HUES48 (cell line): ENCODE measurements at regions not wholly inside any gene's neighbourhood (a gene's known extent, or its start where the extent isn't known, plus 50 kb on each side); places are given as distances from the start of the nearest gene placed in this dataset.

Experiments
- H3K27ac ChIP-seq: one replicate; pipeline ENCODE4 v1.7.0; 2013; ENCODE audit warnings: low read depth, low read length, inconsistent platforms
- H3K27me3 ChIP-seq: 2 replicates; pipeline ENCODE4 v1.6.1; 2013; ENCODE audit warnings: mild to moderate bottlenecking, low read length; ENCODE audit not compliant: control insufficient read depth, insufficient read depth
- H3K36me3 ChIP-seq: 2 replicates; pipeline ENCODE4 v1.6.1; 2013; ENCODE audit warnings: low read length; ENCODE audit not compliant: control insufficient read depth, insufficient read depth
- H3K4me1 ChIP-seq: 2 replicates; pipeline ENCODE4 v1.6.1; 2013; ENCODE audit warnings: mild to moderate bottlenecking, low read length; ENCODE audit not compliant: control insufficient read depth, insufficient read depth
- H3K4me3 ChIP-seq: 2 replicates; pipeline ENCODE4 v1.5.1; 2013; ENCODE audit warnings: mild to moderate bottlenecking, low read depth, low read length
- H3K9ac ChIP-seq: 2 replicates; pipeline ENCODE4 v1.6.1; 2013; ENCODE audit warnings: mild to moderate bottlenecking, low read depth, low read length, moderate library complexity
- H3K9me3 ChIP-seq: 2 replicates; pipeline ENCODE4 v1.6.1; 2013; ENCODE audit warnings: low read length; ENCODE audit not compliant: control insufficient read depth, insufficient read depth

- Histone ChIP-seq H3K4me3 (no peak overlapping the region), H3K27me3 (no peaks in the 10 kb centered on the region), H3K4me1 (peaks cover 29% of the 10 kb centered on the region), H3K36me3 (no peaks in the 10 kb centered on the region), H3K27ac (no peak overlapping the region), H3K9me3 (no peaks in the 10 kb centered on the region), H3K9ac (no peak overlapping the region)
These were observed 407.1 kb upstream of the TRPC7 start for GRCh38 chr5:136772491-136772890.

DNA sequence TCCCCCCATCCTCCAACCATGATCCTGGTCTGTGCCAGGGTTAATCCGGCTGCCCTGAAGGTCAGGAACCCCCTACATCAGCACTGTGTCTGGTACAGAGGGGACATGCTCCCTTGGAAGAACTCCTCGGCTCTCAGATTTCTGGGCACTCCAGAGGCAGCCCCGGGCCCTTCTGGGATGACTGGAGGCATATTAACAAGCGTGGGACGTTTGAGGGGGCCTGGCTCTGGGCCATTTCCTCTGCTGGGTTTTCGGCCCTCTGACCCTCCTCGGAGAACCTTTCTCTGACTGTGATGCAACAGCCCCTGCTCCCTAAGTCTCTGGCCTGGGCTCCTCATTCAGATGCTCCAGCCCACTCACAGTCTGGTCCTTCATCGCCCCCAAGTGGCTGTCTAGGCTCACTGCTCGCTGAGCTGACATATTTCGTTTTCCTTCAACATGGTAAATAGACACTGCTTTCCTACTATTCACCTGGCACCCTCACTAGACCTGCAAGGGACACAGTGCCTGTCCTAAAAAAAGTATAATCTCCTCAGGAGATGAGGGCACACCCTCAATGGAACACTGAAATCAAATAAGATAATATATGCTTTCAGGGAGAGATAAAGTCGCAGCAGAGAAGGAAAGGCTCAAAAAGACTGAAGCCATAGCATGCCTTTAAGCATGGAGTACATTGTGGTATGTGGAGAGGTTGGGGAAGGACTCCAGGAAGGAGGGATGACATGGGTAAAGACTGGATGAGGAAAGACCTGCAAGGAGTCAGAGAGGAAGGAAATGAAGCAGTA, 404.7 kb upstream of the TRPC7 start:
- Histone ChIP-seq H3K4me1 (peaks cover 16% of the 10 kb centered on the region), H3K9me3 (no peaks in the 10 kb centered on the region), H3K4me3 (no peak overlapping the region), H3K27ac (no peak overlapping the region), H3K9ac (no peak overlapping the region), H3K27me3 (no peaks in the 10 kb centered on the region), H3K36me3 (no peaks in the 10 kb centered on the region)

GRCh38 chr5:136769093-136769492, 403.7 kb upstream of the TRPC7 start:
- no peak overlapping the region for H3K4me3 ChIP-seq
- no peak overlapping the region for H3K27ac ChIP-seq
- H3K9me3 ChIP-seq, result no peaks in the 10 kb centered on the region
- no peak overlapping the region for H3K9ac ChIP-seq
- H3K27me3 ChIP-seq, result no peaks in the 10 kb centered on the region
- H3K36me3 ChIP-seq, result no peaks in the 10 kb centered on the region
- H3K4me1 ChIP-seq, result peaks cover 7% of the 10 kb centered on the region

DNA sequence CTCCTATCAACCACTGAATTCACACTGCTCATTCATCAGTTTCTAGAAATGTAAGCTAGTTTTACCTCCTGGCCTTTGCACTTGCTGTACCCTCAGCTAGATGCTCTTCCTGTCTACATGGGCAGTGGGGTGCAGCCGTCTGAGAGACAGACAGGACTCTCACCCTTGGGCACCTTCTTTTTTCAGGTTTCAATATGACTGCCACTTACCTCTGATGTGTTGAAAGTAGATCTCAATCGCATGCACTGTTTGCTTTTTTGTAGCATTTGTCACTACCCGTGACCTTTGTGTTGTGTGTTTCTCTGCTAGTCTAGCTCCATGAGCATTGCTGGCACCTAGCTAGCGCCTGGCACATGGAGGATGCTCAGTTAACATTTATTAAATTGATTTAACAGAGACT, 403.1 kb upstream of the TRPC7 start:
- H3K27me3 ChIP-seq, result no peaks in the 10 kb centered on the region
- no peaks in the 10 kb centered on the region for H3K36me3 ChIP-seq
- H3K9ac ChIP-seq, result no peak overlapping the region
- no peak overlapping the region for H3K4me3 ChIP-seq
- peaks cover under 1% of the 10 kb centered on the region; the same call in 1 of the 2 replicates for H3K4me1 ChIP-seq
- H3K27ac ChIP-seq, result no peak overlapping the region
- no peaks in the 10 kb centered on the region for H3K9me3 ChIP-seq

- H3K9ac ChIP-seq, result no peak overlapping the region
- H3K9me3 ChIP-seq, result no peaks in the 10 kb centered on the region
- H3K27me3 ChIP-seq, result no peaks in the 10 kb centered on the region
- no peaks in the 10 kb centered on the region for H3K36me3 ChIP-seq
- H3K4me1 ChIP-seq, result no peaks in the 10 kb centered on the region
- no peak overlapping the region for H3K4me3 ChIP-seq
- no peak overlapping the region for H3K27ac ChIP-seq
These were observed 401.1 kb upstream of the TRPC7 start for GRCh38 chr5:136766456-136766855.

DNA sequence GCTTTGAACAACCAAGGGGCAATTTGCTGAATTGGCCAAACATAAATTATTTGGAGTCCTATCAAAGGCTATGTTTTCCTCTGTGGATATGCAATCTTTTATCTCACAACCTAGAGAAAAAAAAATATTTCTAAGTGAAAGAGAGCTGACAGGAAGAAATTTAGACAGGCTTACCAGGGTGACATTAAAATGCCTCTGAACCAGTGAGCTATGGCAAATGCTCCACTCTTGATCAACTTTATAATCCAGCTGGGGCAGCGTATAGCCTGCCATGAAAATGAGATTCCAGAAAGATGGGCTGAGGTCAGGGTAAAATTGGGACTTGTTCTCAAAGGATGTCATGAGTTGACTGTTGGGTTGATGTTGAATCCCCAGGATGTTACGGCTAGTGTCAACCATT, 399.3 kb upstream of the TRPC7 start:
- no peak overlapping the region for H3K9ac ChIP-seq
- H3K4me3 ChIP-seq, result no peak overlapping the region
- H3K27me3 ChIP-seq, result no peaks in the 10 kb centered on the region
- no peaks in the 10 kb centered on the region for H3K36me3 ChIP-seq
- H3K9me3 ChIP-seq, result no peaks in the 10 kb centered on the region
- no peaks in the 10 kb centered on the region for H3K4me1 ChIP-seq
- H3K27ac ChIP-seq, result no peak overlapping the region

- H3K4me3 ChIP-seq, result no peak overlapping the region
- no peaks in the 10 kb centered on the region for H3K4me1 ChIP-seq
- H3K9ac ChIP-seq, result no peak overlapping the region
- no peak overlapping the region for H3K27ac ChIP-seq
- H3K9me3 ChIP-seq, result no peaks in the 10 kb centered on the region
- no peaks in the 10 kb centered on the region for H3K27me3 ChIP-seq
- H3K36me3 ChIP-seq, result no peaks in the 10 kb centered on the region
These were observed 398.2 kb upstream of the TRPC7 start for GRCh38 chr5:136763548-136763947.

DNA sequence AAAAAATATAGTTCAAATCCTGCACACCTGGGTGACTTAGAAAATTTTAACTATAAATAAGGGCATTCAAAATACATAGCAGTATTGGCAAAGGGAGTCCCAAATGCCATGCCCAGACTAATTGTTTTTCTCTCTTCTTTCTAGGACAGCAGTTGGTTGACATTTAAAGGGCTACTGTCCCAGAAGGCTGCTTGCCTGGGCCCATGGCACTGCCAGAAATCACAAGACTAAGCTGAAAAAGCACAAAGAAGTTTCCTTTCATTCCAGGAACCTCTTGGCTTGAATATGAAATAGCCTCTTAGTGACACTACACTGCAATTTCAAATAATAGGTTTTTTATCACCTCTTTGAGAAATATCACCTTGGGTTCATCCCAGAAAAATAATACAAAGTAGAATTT, 388.9 kb upstream of the TRPC7 start:
- Histone ChIP-seq H3K4me1 (no peaks in the 10 kb centered on the region), H3K36me3 (no peaks in the 10 kb centered on the region), H3K9ac (no peak overlapping the region), H3K27me3 (no peaks in the 10 kb centered on the region), H3K9me3 (no peaks in the 10 kb centered on the region), H3K4me3 (no peak overlapping the region), H3K27ac (no peak overlapping the region)

DNA sequence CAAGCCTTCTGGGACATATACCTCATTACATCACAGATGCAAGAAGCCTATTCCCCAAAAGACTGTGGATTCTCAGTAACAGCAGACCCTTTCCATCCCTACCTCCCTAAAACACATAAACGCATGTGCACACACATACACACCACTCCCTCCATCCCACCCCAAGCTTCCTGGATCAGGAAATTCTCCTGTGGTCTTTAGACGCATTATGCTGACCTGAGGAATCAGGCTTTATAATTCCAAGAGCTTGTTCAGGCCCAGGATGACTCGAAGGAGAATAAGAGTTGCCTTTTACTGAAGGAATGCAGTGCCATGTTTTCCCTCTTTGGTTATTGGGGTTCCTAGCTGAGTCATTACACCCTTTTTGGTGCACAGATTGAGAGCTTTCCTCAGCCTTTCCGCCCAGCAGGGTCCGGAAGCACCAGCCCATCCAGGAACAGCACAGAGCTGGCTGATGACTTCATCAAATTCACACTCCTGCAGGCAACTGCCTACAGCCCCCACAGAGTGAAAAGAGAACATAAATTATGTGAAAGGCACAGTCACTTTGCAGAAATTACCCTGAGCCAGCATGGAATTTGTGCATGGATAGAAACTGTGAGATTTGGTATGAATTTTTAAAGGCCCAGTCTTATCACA, 385.0 kb upstream of the TRPC7 start:
- H3K27ac ChIP-seq, result no peak overlapping the region
- no peaks in the 10 kb centered on the region for H3K9me3 ChIP-seq
- H3K4me1 ChIP-seq, result no peaks in the 10 kb centered on the region
- no peak overlapping the region for H3K9ac ChIP-seq
- no peaks in the 10 kb centered on the region for H3K27me3 ChIP-seq
- H3K36me3 ChIP-seq, result no peaks in the 10 kb centered on the region
- H3K4me3 ChIP-seq, result no peak overlapping the region

GRCh38 chr5:136749016-136749415, 383.7 kb upstream of the TRPC7 start:
- Histone ChIP-seq H3K4me1 (no peaks in the 10 kb centered on the region), H3K27ac (no peak overlapping the region), H3K4me3 (no peak overlapping the region), H3K9ac (no peak overlapping the region), H3K9me3 (peaks cover 8% of the 10 kb centered on the region), H3K36me3 (no peaks in the 10 kb centered on the region), H3K27me3 (no peaks in the 10 kb centered on the region)

DNA sequence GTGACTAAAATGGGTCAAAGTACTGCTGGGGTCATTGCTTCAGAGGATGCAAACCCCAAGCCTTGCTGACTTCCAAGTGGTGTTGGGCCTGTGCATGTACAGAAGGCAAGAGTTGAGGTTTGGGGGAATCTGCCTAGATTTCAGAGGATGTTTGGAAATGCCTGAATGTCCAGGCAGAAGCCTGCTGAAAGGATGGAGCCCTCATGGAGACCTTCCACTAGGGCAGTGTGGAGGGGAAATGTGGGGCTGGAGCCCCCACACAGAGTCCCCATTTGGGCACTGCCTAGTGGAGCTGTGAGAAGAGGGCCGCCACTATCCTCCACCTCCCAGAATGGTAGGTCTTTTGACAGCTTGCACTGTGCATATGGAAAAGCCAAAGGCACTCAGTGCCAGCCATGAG, 377.7 kb upstream of the TRPC7 start:
- H3K4me3 ChIP-seq, result no peak overlapping the region
- no peaks in the 10 kb centered on the region for H3K27me3 ChIP-seq
- no peaks in the 10 kb centered on the region for H3K36me3 ChIP-seq
- H3K9ac ChIP-seq, result no peak overlapping the region
- H3K4me1 ChIP-seq, result no peaks in the 10 kb centered on the region
- no peak overlapping the region for H3K27ac ChIP-seq
- peaks cover 35% of the 10 kb centered on the region for H3K9me3 ChIP-seq
